Uterus (tissue), 3 donors: ENCODE measurements at regions not wholly inside any gene's neighbourhood (a gene's known extent, or its start where the extent isn't known, plus 50 kb on each side); places are given as distances from the start of the nearest gene placed in this dataset.

Source experiments
- DNase-seq, 2 donors: peaks; one replicate each; pipeline ENCODE4 v3.0.0-alpha.2; 2019 to 2020
- H3K27ac ChIP-seq, 2 donors: fragments of 200-600 bp; sonication (generic); 1 replicate in 1 of 2; 2 replicates in 1 of 2; pipeline ENCODE4 v1.5.1; 2016 to 2018
- H3K27me3 ChIP-seq, 2 donors: fragments of 200-600 bp; sonication (generic); one replicate each; pipeline ENCODE4 v1.5.1; 2018 to 2019; ENCODE audit warnings: control low read depth in 1 of 2
- H3K36me3 ChIP-seq, 2 donors: fragments of 200-600 bp; sonication (generic); one replicate each; pipeline ENCODE4 v1.5.1; 2019; ENCODE audit warnings: control low read depth in 1 of 2
- H3K4me1 ChIP-seq, 2 donors: fragments of 200-600 bp; sonication (generic); one replicate each; pipeline ENCODE4 v1.5.1; 2018 to 2019; ENCODE audit warnings: control low read depth in 1 of 2
- H3K4me3 ChIP-seq, 2 donors: fragments of 200-600 bp; sonication (generic); 1 replicate in 1 of 2; 2 replicates in 1 of 2; pipeline ENCODE4 v1.5.1; 2018 to 2019; ENCODE audit warnings: mild to moderate bottlenecking in 1 of 2
- H3K9me3 ChIP-seq, 2 donors: fragments of 200-600 bp; sonication (generic); one replicate each; pipeline ENCODE4 v1.5.1; 2019; ENCODE audit warnings: control low read depth in 1 of 2
- CTCF ChIP-seq, 4 experiments: fragments of 200-600 bp in 2 of 4; fragments of 450-650 bp in 2 of 4; sonication (generic) in 2 of 4; IDR thresholded peaks; one replicate each; pipeline ENCODE4 v1.5.1; 2016 to 2019; ENCODE audit warnings: antibody characterized with exemption in 4 of 4, mild to moderate bottlenecking in 2 of 4, moderate library complexity in 1 of 4
- POLR2A ChIP-seq, 2 donors: fragments of 450-650 bp; IDR thresholded peaks; one replicate each; pipeline ENCODE4 v1.6.1; 2016; ENCODE audit warnings: antibody characterized with exemption in 2 of 2, mild to moderate bottlenecking in 1 of 2, moderate library complexity in 1 of 2
- intact Hi-C: fragments of 100-400 bp; cut with DNase I; formaldehyde crosslinking; loops from one replicate; pipeline ENCODE4 v1.15.1; 2023; ENCODE audit warnings: low total_unique reads
- donor health status: DM: yes; HTN: yes; CAD: no.

DNA sequence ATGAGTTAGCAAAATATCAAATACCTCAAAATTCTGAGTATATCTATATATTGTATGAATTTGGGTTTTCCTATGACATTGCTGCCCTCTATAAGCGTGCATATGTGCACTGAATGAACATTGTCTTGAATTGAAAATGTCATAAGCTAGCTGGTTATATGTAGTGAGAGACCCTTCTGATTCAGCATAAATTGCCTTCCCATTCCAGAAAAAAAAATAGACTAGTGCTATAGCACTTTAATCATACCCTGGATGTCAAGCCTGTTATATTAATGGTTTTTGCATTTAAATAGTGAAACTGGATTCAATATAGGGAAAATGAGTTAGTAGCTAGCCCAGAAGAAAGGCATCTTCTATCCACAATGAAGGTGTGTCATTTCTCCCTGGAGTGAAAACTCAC lies 265.1 kb downstream of the TUSC7 start:
- TF ChIP-seq CTCF (IDR thresholded peaks at IDR 0.05) (no peak), POLR2A (IDR thresholded peaks at IDR 0.05) (no peak)
- no peaks in the 10 kb centered on the region for H3K4me1 ChIP-seq
- no peaks in the 10 kb centered on the region for H3K36me3 ChIP-seq
- H3K27me3 ChIP-seq: no peaks in the 10 kb centered on the region
- H3K27ac ChIP-seq: no peak overlapping the region
- intact Hi-C loops: no loop called here
- H3K9me3 ChIP-seq: no peaks in the 10 kb centered on the region
- DNase-seq: no peak
- H3K4me3 ChIP-seq: no peak overlapping the region

- H3K9me3 ChIP-seq: no peaks in the 10 kb centered on the region
- H3K4me3 ChIP-seq: no peak overlapping the region
- intact Hi-C loops: no loop called here
- no peak overlapping the region for H3K27ac ChIP-seq
- TF ChIP-seq POLR2A (IDR thresholded peaks at IDR 0.05) (no peak), CTCF (IDR thresholded peaks at IDR 0.05) (no peak)
- no peaks in the 10 kb centered on the region for H3K27me3 ChIP-seq
- DNase-seq: no peak
- H3K4me1 ChIP-seq: no peaks in the 10 kb centered on the region
- no peaks in the 10 kb centered on the region for H3K36me3 ChIP-seq
These were observed 267.9 kb downstream of the TUSC7 start for GRCh38 chr3:116977441-116977840.

DNA sequence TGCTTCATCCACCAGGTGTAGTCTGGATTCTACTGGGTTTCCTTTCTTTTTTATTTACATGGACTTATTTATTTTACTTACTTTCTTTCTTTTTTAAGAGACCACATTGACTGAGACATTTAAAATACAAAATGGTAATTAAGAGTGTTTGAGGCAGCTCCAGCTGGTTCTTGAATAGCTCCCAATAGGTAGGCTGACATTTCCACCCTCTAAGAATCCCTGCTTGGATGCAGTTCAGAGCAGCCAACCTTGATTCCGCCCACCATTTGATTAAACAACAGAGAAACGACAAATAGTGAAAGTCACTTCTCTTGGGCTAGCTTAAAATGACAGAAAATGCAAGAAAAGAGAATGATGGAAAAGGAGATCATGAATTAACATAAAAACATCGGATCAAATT lies 270.5 kb downstream of the TUSC7 start:
- no peak for TF ChIP-seq CTCF (IDR thresholded peaks at IDR 0.05)
- TF ChIP-seq POLR2A (IDR thresholded peaks at IDR 0.05): no peak
- H3K9me3 ChIP-seq: no peaks in the 10 kb centered on the region
- H3K27me3 ChIP-seq: no peaks in the 10 kb centered on the region
- DNase-seq: no peak
- intact Hi-C loops: no loop called here
- H3K36me3 ChIP-seq: no peaks in the 10 kb centered on the region
- no peak overlapping the region for H3K27ac ChIP-seq
- H3K4me3 ChIP-seq: no peak overlapping the region
- H3K4me1 ChIP-seq: no peaks in the 10 kb centered on the region

DNA sequence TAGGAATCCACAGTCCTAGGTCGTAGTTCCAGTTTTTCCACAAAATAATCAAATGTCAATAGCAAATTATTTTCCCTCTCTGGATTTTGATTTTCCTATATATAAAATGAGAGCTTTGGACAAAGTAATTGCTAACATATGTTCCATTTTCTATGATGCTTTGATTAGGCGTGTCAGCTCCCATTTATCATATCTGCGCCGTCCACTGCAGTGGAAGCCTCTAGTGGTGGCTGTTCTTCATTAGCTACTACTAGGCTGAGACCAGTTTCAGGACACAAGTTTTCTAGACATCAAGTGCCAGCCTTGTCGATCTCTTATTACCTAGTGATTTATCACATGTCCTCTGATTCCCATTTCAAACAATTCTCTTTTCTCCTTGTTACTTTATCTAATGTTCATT lies 271.5 kb downstream of the TUSC7 start:
- no peaks in the 10 kb centered on the region for H3K4me1 ChIP-seq
- intact Hi-C loops: no loop called here
- H3K27me3 ChIP-seq: no peaks in the 10 kb centered on the region
- TF ChIP-seq POLR2A (IDR thresholded peaks at IDR 0.05) (no peak), CTCF (IDR thresholded peaks at IDR 0.05) (no peak)
- no peak overlapping the region for H3K27ac ChIP-seq
- no peak overlapping the region for H3K4me3 ChIP-seq
- DNase-seq: no peak
- no peaks in the 10 kb centered on the region for H3K36me3 ChIP-seq
- no peaks in the 10 kb centered on the region for H3K9me3 ChIP-seq

DNA sequence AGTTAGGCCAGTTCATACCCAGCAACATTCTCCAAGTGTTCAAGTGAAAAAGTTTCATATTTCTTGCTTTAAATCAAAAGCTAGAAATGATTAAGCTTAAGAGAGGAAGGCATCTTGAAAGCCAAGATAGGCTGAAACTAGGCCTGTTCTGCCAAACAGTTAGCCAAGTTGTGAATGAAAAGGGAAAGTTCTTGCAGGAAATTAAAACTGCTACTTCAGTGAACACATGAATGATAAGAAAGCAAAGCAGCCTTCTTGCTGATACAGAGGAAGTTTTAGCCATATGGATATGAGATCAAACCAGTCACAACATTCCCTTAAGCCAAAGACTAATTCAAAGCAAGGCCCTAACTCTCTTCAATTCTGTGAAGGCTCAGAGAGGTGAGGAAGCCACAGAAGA lies 274.7 kb downstream of the TUSC7 start:
- Histone ChIP-seq H3K36me3 (no peaks in the 10 kb centered on the region), H3K27me3 (no peaks in the 10 kb centered on the region), H3K4me1 (no peaks in the 10 kb centered on the region), H3K27ac (no peak overlapping the region), H3K9me3 (no peaks in the 10 kb centered on the region), H3K4me3 (no peak overlapping the region)
- TF ChIP-seq POLR2A (IDR thresholded peaks at IDR 0.05): no peak
- no peak for TF ChIP-seq CTCF (IDR thresholded peaks at IDR 0.05)
- DNase-seq: no peak
- intact Hi-C loops: no loop called here
